ENCODE measurements at regions not wholly inside any gene's neighbourhood (a gene's known extent, or its start where the extent isn't known, plus 50 kb on each side); places are given as distances from the start of the nearest gene placed in this dataset.

DNA sequence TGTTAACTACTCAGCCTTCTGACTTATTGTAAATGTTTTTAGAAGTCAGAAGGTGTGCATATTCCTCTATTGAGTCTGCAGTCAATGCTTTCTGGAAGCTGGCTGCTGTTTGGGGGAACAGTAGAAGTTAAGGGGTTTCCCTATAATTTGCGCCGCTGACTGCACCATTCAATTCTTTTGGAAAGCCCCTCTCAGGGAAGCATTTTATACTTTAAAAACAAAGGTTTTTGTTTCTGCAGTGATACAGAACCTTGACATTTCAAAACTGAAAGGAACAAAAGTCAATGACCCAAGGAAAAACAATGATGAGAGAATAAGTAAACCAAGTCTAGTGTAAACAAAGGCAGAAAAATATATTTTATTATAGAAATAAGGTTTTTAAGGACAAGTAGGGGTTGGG, 120.8 kb upstream of the TNFAIP3 start:
- no peak overlapping the region for H2BK15ac ChIP-seq (ENCODE audit: low read length)
- no peak overlapping the region for H3K18ac ChIP-seq (ENCODE audit: extremely low read depth, low read length)
- no peak overlapping the region for H3K56ac ChIP-seq (replicated peaks; ENCODE audit: insufficient read length, low read depth, low read length)
- no peak overlapping the region for H4K5ac ChIP-seq (ENCODE audit: insufficient read length, low read depth, low read length)
- no peaks in the 10 kb centered on the region for H4K20me1 ChIP-seq (replicated peaks in 1 of 2; ENCODE audit: control insufficient read depth in 1 of 2, insufficient read depth in 2 of 2, low read length in 2 of 2)
- H2BK20ac ChIP-seq (ENCODE audit: low read length): no peak overlapping the region
- H3K79me2 ChIP-seq (ENCODE audit: control insufficient read depth in 1 of 2, insufficient read depth in 2 of 2, low read length in 2 of 2): no peaks in the 10 kb centered on the region
- no peaks in the 10 kb centered on the region for H3K36me3 ChIP-seq (ENCODE audit: control insufficient read depth in 2 of 4, insufficient read depth in 4 of 4, low read length in 3 of 4)
- no peaks in the 10 kb centered on the region for H3K23me2 ChIP-seq (ENCODE audit: low read depth, low read length)
- FAIRE-seq: no peak
- no peak for DNase-seq (ENCODE audit: low read depth in 1 of 2, low spot score in 2 of 2)
- no peak overlapping the region for H3K9ac ChIP-seq (replicated peaks in 1 of 4; ENCODE audit: extremely low read depth in 1 of 4, low read depth in 3 of 4, low read length in 3 of 4)
- no peak overlapping the region for H2BK5ac ChIP-seq (ENCODE audit: low read depth, low read length)
- no peak overlapping the region for H3K4me3 ChIP-seq (ENCODE audit: extremely low read depth in 1 of 4, insufficient read depth in 2 of 4, low read depth in 3 of 4, low read length in 4 of 4)
- no peak overlapping the region for H2AK5ac ChIP-seq (ENCODE audit: low read depth, low read length)
- no peaks in the 10 kb centered on the region for H3K27me3 ChIP-seq (replicated peaks in 1 of 4; ENCODE audit: control insufficient read depth in 3 of 4, extremely low read depth in 1 of 4, insufficient read depth in 3 of 4, low read length in 3 of 4)
- no peak overlapping the region for H4K8ac ChIP-seq (ENCODE audit: extremely low read depth, insufficient read depth, low read length)
- H2BK12ac ChIP-seq (ENCODE audit: low read depth, low read length): no peak overlapping the region
- ChIA-PET POLR2A (ENCODE audit: partially characterized antibody) (no interaction called here), CTCF (ENCODE audit: partially characterized antibody) (interaction anchor here (1.2 to 1.4 kb wide), 4 partner anchors 14 to 199 kb away, joined by 3 to 5 read pairs (median 4); no protein-coding TSS in a partner anchor)
- H3K4me2 ChIP-seq (ENCODE audit: insufficient read depth in 1 of 2, low read depth in 2 of 2, low read length in 2 of 2): no peak overlapping the region
- 97% methylated on average over 2 of the region's 2 CpGs; no CpG with 5 or more reads in 1 of the 2 experiments for WGBS, 2 experiments (ENCODE audit: extremely low coverage in 1 of 2, insufficient coverage in 1 of 2, insufficient read length in 1 of 2, insufficient replicate concordance in 2 of 2, low coverage in 1 of 2, low lambda C conversion rate in 2 of 2, missing lambda C conversion rate in 1 of 2)
- no peaks in the 10 kb centered on the region for H3K9me3 ChIP-seq (ENCODE audit: insufficient read depth in 2 of 2, low read depth in 1 of 2, low read length in 1 of 2)
- H3K27ac ChIP-seq (ENCODE audit: low read depth, low read length): no peak overlapping the region
- no peak overlapping the region for H3K23ac ChIP-seq (ENCODE audit: insufficient read length)
- H2BK120ac ChIP-seq (replicated peaks; ENCODE audit: low read depth, low read length): no peak overlapping the region
- H3K79me1 ChIP-seq (ENCODE audit: low read depth, low read length): no peaks in the 10 kb centered on the region
- no peaks in the 10 kb centered on the region for H3K4me1 ChIP-seq (replicated peaks in 1 of 4; ENCODE audit: control insufficient read depth in 3 of 4, insufficient read depth in 4 of 4, low read length in 3 of 4)
- no peak overlapping the region for H3K14ac ChIP-seq (ENCODE audit: insufficient read length)
- H2AFZ ChIP-seq (ENCODE audit: low read length): no peak overlapping the region
- H3K4ac ChIP-seq (replicated peaks; ENCODE audit: insufficient read length, low read depth, low read length): no peak overlapping the region
- H4K91ac ChIP-seq (replicated peaks; ENCODE audit: insufficient read length, low read length): no peak overlapping the region
- TF ChIP-seq BCL11A (IDR thresholded peaks at IDR 0.05; ENCODE audit: low read depth in 2 of 2, low read length in 2 of 2) (no peak), RFX5 (IDR thresholded peaks at IDR 0.05; ENCODE audit: borderline replicate concordance, low read depth, low read length) (no peak), SAP30 (IDR thresholded peaks at IDR 0.05; ENCODE audit: insufficient read depth, insufficient replicate concordance, low read length) (no peak), BRCA1 (IDR thresholded peaks at IDR 0.05; ENCODE audit: low read depth, low read length) (no peak), JUND (IDR thresholded peaks at IDR 0.05; ENCODE audit: low read length) (no peak), CTBP2 (IDR thresholded peaks at IDR 0.05; ENCODE audit: borderline replicate concordance, insufficient read depth, insufficient read length, low read length) (no peak), JUN (IDR thresholded peaks at IDR 0.05; ENCODE audit: low read depth, low read length) (no peak), SRF (IDR thresholded peaks at IDR 0.05; ENCODE audit: low read depth, low read length) (no peak), NRF1 (IDR thresholded peaks at IDR 0.05; ENCODE audit: low read depth, low read length) (no peak), HDAC2 (IDR thresholded peaks at IDR 0.05; ENCODE audit: borderline replicate concordance in 1 of 2, low read depth in 2 of 2, low read length in 2 of 2) (no peak), RBBP5 (IDR thresholded peaks at IDR 0.05; ENCODE audit: borderline replicate concordance, low read depth, low read length) (no peak)
- TF ChIP-seq, protein P1, sequence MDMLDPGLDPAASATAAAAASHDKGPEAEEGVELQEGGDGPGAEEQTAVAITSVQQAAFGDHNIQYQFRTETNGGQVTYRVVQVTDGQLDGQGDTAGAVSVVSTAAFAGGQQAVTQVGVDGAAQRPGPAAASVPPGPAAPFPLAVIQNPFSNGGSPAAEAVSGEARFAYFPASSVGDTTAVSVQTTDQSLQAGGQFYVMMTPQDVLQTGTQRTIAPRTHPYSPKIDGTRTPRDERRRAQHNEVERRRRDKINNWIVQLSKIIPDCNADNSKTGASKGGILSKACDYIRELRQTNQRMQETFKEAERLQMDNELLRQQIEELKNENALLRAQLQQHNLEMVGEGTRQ (IDR thresholded peaks at IDR 0.05; ENCODE audit: low read length): no peak
- TF ChIP-seq, protein P2, sequence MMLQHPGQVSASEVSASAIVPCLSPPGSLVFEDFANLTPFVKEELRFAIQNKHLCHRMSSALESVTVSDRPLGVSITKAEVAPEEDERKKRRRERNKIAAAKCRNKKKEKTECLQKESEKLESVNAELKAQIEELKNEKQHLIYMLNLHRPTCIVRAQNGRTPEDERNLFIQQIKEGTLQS (IDR thresholded peaks at IDR 0.05; ENCODE audit: insufficient read depth, low read depth, low read length): no peak

All from H1 (cell line).